ENCODE measurements at regions not wholly inside any gene's neighbourhood (a gene's known extent, or its start where the extent isn't known, plus 50 kb on each side); places are given as distances from the start of the nearest gene placed in this dataset.

DNA sequence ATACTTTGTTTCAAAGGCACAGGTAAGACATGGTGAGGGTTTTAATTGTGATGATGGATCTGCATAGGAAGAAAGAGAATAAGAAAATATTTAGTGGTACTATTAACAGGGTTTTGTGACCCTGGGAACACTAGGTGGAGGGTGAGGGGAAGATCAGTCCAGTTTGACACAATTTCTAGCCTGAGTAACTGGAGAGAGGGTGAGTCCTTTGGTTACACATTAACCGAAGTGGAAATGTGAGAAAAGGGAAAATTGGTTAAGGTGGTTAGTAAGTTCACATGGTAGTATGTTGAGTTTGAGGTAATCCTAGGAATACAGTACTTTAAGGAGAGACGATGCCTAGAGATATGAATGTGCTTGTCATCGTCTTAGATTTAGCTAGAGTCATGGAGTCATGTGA lies 54.8 kb upstream of the POU3F2 start:
- no peak overlapping the region for H3K27ac ChIP-seq (ENCODE audit: low read depth, low read length)
- no peak overlapping the region for H3K18ac ChIP-seq (ENCODE audit: extremely low read depth, low read length)
- no peak overlapping the region for H3K4me3 ChIP-seq (ENCODE audit: extremely low read depth in 1 of 4, insufficient read depth in 2 of 4, low read depth in 3 of 4, low read length in 4 of 4)
- H3K4me1 ChIP-seq (replicated peaks in 1 of 4; ENCODE audit: control insufficient read depth in 3 of 4, insufficient read depth in 4 of 4, low read length in 3 of 4), result peaks cover 0 to 5% (median 0%) of the 10 kb centered on the region in 4 experiments; a peak in 1 of 7 replicates
- no peaks in the 10 kb centered on the region for H3K79me2 ChIP-seq (ENCODE audit: control insufficient read depth in 1 of 2, insufficient read depth in 2 of 2, low read length in 2 of 2)
- H3K36me3 ChIP-seq (ENCODE audit: control insufficient read depth in 2 of 4, insufficient read depth in 4 of 4, low read length in 3 of 4), result no peaks in the 10 kb centered on the region
- no peak overlapping the region for H3K56ac ChIP-seq (replicated peaks; ENCODE audit: insufficient read length, low read depth, low read length)
- H4K91ac ChIP-seq (replicated peaks; ENCODE audit: insufficient read length, low read length), result no peak overlapping the region
- ChIA-PET POLR2A (ENCODE audit: partially characterized antibody) (no interaction called here), CTCF (ENCODE audit: partially characterized antibody) (interaction anchor here (1.3 to 1.4 kb wide), 3 partner anchors 8 to 307 kb away, joined by 3 to 7 read pairs (median 3); no protein-coding TSS in a partner anchor)
- H2BK15ac ChIP-seq (ENCODE audit: low read length), result no peak overlapping the region
- FAIRE-seq (no peak), DNase-seq (ENCODE audit: low read depth in 1 of 2, low spot score in 2 of 2) (no peak)
- no peak overlapping the region for H3K14ac ChIP-seq (ENCODE audit: insufficient read length)
- H3K79me1 ChIP-seq (ENCODE audit: low read depth, low read length), result no peaks in the 10 kb centered on the region
- H3K23ac ChIP-seq (ENCODE audit: insufficient read length), result no peak overlapping the region
- no peak overlapping the region for H2BK5ac ChIP-seq (ENCODE audit: low read depth, low read length)
- no peak overlapping the region for H3K9ac ChIP-seq (replicated peaks in 1 of 4; ENCODE audit: extremely low read depth in 1 of 4, low read depth in 3 of 4, low read length in 3 of 4)
- H2BK12ac ChIP-seq (ENCODE audit: low read depth, low read length), result no peak overlapping the region
- H3K4ac ChIP-seq (replicated peaks; ENCODE audit: insufficient read length, low read depth, low read length), result no peak overlapping the region
- TF ChIP-seq CHD2 (IDR thresholded peaks at IDR 0.05; ENCODE audit: low read length), result no peak
- no peak for TF ChIP-seq SIX5 (IDR thresholded peaks at IDR 0.05; ENCODE audit: low read depth, low read length)
- no peak overlapping the region for H4K5ac ChIP-seq (ENCODE audit: insufficient read length, low read depth, low read length)
- no peak overlapping the region for H2BK20ac ChIP-seq (ENCODE audit: low read length)
- H2AK5ac ChIP-seq (ENCODE audit: low read depth, low read length), result no peak overlapping the region
- no peak overlapping the region for H2AFZ ChIP-seq (ENCODE audit: low read length)
- no peaks in the 10 kb centered on the region for H4K20me1 ChIP-seq (replicated peaks in 1 of 2; ENCODE audit: control insufficient read depth in 1 of 2, insufficient read depth in 2 of 2, low read length in 2 of 2)
- H4K8ac ChIP-seq (ENCODE audit: extremely low read depth, insufficient read depth, low read length), result no peak overlapping the region
- 93 to 100% methylated on average over 1 to 3 of the region's 3 CpGs for WGBS, 2 experiments (ENCODE audit: extremely low coverage in 1 of 2, insufficient coverage in 1 of 2, insufficient read length in 1 of 2, insufficient replicate concordance in 2 of 2, low coverage in 1 of 2, low lambda C conversion rate in 2 of 2, missing lambda C conversion rate in 1 of 2)
- H3K23me2 ChIP-seq (ENCODE audit: low read depth, low read length), result no peaks in the 10 kb centered on the region
- no peak overlapping the region for H2BK120ac ChIP-seq (replicated peaks; ENCODE audit: low read depth, low read length)
- no peaks in the 10 kb centered on the region for H3K27me3 ChIP-seq (replicated peaks in 1 of 4; ENCODE audit: control insufficient read depth in 3 of 4, extremely low read depth in 1 of 4, insufficient read depth in 3 of 4, low read length in 3 of 4)
- H3K4me2 ChIP-seq (ENCODE audit: insufficient read depth in 1 of 2, low read depth in 2 of 2, low read length in 2 of 2), result no peak overlapping the region
- H3K9me3 ChIP-seq (ENCODE audit: insufficient read depth in 2 of 2, low read depth in 1 of 2, low read length in 1 of 2), result no peaks in the 10 kb centered on the region
